HG03442 (cell line): ENCODE measurements at regions not wholly inside any gene's neighbourhood (a gene's known extent, or its start where the extent isn't known, plus 50 kb on each side); places are given as distances from the start of the nearest gene placed in this dataset.

Source experiments
- ATAC-seq: cut with Tn5 transposase; IDR thresholded peaks from one replicate; pipeline ENCODE4 v1.9.1; 2021; ENCODE audit warnings: mild to moderate bottlenecking, moderate library complexity; ENCODE audit not compliant: unreplicated experiment

GRCh38 chr7:12517451-12517850, 53.1 kb upstream of the SCIN start:
- ATAC-seq, result no peak

GRCh38 chr7:12518920-12519681, 51.4 kb upstream of the SCIN start:
- peak; percentile 97 for ATAC-seq

- ATAC-seq, result peak; percentile 20
Observed at GRCh38 chr7:12519682-12520009, 50.9 kb upstream of the SCIN start.
